A549 (cell line): ENCODE measurements at regions not wholly inside any gene's neighbourhood (a gene's known extent, or its start where the extent isn't known, plus 50 kb on each side); places are given as distances from the start of the nearest gene placed in this dataset.

ENCODE experiments used
- ATOH8 ChIP-seq: fragments of 250-450 bp; sonication (Bioruptor Pico); IDR thresholded peaks from 2 replicates; pipeline ENCODE4 v1.5.0; 2020; ENCODE audit warnings: low read depth, mild to moderate bottlenecking, moderate library complexity
- CTCF ChIP-seq: fragments of >200 bp; sonication (Bioruptor Twin); formaldehyde crosslinking; IDR thresholded peaks from 3 replicates; pipeline ENCODE4 v1.5.1; 2016
- NFE2L2 ChIP-seq: fragments of 150-350 bp; conservative IDR thresholded peaks from 2 replicates; pipeline ENCODE4 v1.6.1; 2014; ENCODE audit warnings: low read length
- POLR2A ChIP-seq: IDR thresholded peaks from 2 replicates; pipeline ENCODE4 v1.6.1; 2012; ENCODE audit warnings: mild to moderate bottlenecking, low read length
- RNF2 ChIP-seq: fragments of 200-600 bp; sonication (generic); IDR thresholded peaks from 2 replicates; pipeline ENCODE4 v1.6.1; 2016; ENCODE audit warnings: low read depth, mild to moderate bottlenecking, antibody characterized with exemption, moderate library complexity, borderline replicate concordance

GRCh38 chr13:61751039-61751438 lies 335.4 kb upstream of the PCDH20 start:
- TF ChIP-seq NFE2L2, result no peak
- no peak for TF ChIP-seq CTCF
- TF ChIP-seq ATOH8 (CRISPR knock-in tag), result no peak
- no peak for TF ChIP-seq RNF2
- no peak for TF ChIP-seq POLR2A
